NCI-H748 (cell line): ENCODE measurements at regions not wholly inside any gene's neighbourhood (a gene's known extent, or its start where the extent isn't known, plus 50 kb on each side); places are given as distances from the start of the nearest gene placed in this dataset.

ENCODE experiments used
- DNase-seq: peaks from one replicate; lab custom pipeline; 2025; ENCODE audit not compliant: unreplicated experiment; lab: John Stamatoyannopoulos, UW

DNA sequence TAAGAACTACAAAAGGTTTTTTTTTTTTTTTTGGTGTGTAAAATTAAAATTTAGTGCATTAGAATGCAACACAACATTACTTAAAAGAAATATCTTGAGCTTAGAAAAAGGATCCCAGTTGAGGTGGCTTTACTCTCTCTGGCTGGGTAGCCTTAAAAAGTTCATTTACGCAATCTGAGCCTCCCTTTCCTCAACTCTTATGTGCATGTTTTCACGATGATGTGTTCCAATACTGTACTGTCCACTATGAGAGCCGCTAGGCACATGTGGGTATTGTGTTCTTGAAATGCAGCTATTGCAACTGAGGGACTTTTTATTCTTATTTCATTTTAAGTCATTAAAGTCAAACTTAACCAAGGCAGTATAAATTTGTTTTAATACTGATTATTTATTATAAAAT, 460.9 kb upstream of the SYT1 start:
- DNase-seq = no peak

DNA sequence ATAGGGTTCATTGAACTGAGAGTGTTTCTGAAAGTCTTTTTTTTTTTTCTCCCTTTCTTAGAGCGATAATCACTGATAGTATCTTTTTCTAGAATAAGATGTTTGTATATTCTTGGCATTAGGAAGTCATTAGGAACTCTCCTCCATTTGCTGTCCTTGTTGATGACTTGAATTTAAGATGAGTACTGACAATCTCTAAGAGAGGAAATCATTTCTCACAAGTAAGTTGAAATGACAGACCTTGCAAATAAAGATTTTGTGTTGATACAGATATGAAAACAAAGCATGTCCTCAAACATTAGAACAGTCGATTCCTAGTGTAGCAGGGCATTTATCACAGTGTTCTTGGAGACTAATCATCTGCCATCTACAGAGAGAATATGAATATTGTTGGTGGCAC, 458.4 kb upstream of the SYT1 start:
- no peak for DNase-seq

DNA sequence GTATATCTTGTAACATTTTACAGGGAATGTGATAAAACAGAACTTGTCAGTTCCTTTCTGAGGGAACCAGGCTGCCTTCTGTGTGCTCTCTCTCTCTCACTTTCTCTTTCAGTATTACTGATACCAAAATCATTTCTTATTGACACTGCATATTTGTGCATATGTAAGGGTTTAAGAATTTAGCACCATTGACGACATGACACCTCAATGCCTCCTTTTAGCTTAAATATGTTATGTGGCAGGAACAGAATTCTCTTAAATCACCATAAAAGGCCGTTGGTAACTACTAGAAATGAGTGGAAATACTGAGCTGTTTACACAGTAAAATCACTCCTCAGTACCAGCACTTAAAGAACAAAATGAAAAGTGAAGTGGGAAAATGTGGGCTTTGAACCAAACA, 457.7 kb upstream of the SYT1 start:
- peak; percentile 39 for DNase-seq

DNA sequence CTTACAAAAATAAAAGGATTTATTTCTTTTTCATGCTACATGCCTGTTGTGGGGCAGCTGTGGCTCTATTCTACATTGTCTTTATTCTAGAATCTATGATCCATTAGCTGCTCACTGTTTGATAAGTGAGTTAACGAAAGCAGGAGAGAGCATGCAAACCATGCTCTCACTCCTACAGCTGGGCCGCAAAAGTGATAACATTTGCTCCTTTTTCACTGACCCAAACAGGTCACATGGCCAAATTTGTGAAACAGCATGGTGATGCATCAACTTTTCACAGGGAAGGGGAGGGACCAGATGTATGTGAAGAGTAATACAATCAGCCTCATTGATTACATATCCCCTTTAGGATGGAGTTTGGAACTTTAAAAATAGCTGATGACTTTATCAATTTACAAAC, 456.9 kb upstream of the SYT1 start:
- peak; percentile 21 for DNase-seq

DNA sequence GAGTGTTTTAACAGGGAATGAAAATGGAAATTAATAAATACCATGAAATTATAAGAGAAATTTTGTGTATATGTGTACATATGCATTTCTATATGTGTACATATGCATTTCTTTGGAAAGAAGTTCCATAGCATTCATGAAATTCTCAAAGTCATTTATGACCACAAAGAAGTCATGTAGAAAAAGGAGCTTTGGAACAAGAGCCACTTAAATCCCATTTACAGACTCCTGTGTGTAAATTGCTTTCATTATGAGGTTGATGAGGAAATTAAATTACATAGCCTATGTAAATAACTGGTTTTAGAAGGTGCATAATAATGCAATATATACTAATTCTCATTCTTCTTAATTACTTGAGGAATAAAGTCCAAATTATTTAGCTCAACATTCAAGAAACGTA, 450.5 kb upstream of the SYT1 start:
- DNase-seq = no peak

DNA sequence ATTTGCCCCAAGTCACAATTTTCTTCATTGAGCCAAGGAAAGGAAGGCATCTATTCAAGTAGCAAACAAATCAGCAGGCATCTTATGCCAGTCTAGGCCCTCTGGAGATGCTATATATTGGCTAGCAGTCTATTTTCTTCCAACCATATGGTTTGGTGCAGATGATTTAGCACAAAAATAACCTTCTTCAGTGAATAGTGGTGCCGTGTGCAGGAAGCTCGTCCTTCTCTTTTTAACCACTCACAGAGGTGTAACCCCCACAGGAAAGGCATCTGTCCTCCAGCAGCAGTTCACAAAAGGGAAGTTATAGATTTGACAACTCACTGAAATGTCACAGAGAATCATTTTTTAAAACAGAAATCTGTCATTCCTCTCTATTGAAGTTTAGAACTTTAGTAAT, 445.7 kb upstream of the SYT1 start:
- DNase-seq = no peak

DNA sequence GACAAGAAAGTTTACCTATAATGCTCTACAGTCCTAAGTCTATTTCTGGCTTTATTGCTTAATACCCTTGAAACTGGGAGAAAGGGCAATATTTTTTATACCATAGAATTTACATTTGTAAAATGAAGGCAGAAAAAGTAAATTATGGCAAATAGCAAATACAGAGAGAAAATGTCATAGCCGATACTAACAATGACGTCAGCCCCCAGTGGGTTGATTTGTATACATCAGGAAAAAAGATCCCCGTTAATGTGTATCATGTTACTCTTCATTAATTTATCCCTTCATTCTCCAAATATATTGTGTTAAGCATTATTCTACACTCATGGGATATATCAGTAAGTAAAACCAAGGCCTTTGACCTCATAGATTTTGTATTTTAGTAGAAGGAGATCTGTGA, 445.1 kb upstream of the SYT1 start:
- no peak for DNase-seq

DNA sequence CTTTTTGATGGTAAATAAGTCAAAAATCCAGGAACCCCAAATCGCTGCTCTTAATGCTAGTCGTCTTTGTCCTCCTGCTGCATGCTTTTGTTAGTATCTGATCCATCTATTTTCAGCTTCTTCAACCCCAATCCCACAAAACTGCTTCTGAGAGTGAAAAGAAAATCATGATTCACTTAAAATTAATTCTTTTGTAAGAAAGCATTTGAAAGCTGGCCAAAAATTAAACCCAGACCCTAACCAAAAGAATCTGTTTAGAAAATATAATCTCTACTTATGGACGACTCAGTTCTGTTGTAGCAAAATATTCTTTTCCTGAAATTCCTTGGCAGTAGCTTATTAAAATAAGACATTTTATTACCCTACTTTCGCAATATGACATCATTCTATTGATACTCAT, 443.6 kb upstream of the SYT1 start:
- DNase-seq = no peak

DNA sequence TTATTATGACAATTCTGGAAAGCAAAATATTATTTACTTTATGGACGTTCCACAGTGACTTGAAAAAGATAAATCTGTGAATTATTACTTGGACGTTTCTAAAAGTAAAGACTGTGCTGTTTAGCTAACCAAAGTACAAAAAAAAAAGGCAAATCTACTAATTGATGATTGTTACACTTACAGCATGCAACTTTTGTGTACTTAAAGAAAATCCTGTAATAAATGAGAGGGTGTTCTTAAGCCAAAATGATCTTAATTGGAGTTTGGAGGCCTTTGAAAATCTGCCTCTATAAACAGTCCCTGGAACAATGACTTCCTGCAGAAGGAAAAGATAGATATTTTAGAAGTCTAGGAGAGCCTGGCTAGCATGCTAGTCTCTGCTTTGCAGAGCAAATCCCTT, 434.0 kb upstream of the SYT1 start:
- DNase-seq = no peak

DNA sequence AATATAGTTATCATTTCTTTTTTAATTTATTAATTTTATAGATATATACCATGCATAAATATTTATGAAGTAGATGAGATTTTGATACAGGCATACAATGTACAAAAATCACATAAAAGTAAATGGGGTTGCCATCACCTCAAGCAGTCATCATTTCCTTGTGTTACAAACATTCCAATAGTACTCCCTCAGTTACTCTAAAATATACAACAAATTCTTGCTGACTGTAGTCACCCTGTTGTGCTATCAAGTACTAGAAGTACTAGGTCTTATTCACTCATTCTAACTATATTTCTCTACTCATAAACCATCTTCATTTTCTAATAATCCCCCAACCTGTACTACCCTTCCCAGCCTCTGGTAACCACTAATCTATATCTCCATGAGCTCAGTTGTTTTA, 432.6 kb upstream of the SYT1 start:
- DNase-seq = no peak

DNA sequence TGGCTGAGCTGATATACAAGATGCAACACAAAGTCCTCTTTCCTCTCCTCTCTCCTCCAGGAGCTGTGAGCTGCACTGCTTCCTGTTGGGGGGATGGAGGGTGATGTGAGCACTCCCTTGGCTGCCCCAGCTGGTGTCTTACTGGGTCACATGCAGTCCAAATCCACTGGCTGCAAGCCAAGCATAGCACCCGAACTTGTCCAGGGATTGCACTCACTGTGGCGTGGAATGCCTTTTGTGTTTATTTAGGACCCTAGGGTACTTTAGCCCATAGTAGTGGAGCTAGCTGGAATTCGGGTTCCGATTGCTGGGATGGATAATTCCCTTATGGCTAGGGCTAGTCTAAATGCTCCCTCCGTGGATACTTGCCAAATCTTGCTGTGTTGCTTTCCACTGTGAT, 424.9 kb upstream of the SYT1 start:
- no peak for DNase-seq

DNA sequence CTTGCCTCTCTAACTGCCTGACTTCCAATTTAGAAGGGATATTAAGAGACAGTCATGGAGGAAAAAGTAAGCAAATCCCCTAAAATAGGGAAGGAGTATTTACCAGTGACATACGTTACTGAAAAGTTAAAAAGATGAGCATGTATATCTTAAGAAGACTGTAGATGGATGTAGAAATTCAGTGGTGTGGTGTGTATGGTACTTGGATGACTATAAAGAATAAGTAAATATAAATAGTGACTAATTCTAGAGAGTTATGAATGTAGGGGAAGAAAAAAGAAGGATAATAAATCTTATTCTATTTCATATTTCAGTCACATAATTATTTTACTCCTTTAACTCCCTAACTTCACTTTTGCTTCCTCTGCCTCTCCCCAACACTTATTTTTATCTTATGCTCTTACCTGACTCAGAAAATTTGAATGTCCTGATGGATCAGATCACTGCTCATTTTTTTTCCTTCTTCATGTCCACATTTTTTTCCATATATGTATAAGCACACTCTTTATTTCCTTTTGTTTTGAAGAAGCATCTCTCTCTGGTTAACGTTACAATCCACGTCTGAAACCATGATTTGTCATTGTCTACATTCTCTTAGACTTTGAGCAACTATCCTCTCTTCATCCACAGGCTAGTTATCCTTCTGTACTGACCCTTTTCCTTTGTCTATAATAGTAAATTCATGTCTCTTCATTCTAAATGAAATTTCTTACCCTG, 422.7 kb upstream of the SYT1 start:
- no peak for DNase-seq

DNA sequence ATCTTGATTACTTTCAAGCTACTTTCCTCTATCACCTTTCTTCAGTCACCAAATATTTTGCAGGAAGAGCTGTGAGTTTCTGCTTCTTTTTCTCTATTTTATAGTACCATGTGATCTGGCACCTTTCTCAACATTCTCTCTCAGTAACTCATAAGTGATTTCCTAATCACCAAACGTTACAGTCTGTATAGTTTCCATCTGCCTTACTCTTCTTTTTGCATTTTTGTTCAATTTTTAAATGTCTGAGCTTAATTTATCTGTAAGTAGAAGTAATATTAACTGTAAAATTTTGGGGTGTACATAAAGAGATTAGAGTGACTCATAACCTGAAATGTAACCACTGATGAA, 422.1 kb upstream of the SYT1 start:
- no peak for DNase-seq

DNA sequence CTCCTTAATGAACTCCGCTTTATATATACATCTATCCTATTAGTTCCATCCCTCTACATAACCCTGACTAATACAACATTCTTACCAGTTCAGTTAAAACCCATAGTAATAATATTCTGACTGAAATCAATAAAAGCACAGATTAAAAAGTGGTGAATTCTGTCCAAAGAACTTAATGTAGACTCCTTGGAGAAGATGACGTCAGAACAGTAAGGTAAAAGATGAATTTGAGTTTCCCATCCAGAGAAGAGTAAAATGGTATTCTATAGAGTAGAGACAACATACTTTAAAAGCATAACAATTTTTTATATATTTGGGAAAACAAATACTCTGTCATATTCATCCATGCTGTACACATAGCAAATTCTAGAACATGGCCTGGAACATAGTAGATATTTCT, 418.0 kb upstream of the SYT1 start:
- no peak for DNase-seq

DNA sequence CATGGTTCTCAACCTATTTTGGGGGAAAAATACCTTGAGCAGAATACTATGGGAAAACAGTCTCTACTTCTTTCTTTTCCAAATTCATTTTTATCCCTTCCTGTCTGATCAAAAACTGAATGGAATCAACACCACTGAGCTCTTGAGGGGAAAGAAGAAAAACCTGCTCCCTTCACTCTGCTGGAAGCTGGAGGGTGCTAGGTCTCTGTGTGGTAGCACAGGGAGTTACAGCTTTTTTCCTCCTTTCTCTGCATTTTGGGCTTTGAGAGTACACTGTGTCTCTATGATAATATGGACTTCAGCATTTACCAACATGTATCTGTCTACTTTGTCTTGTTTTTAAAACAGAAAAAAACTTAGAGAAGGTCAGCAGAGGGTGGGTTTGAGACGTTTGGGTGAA, 417.2 kb upstream of the SYT1 start:
- no peak for DNase-seq

DNA sequence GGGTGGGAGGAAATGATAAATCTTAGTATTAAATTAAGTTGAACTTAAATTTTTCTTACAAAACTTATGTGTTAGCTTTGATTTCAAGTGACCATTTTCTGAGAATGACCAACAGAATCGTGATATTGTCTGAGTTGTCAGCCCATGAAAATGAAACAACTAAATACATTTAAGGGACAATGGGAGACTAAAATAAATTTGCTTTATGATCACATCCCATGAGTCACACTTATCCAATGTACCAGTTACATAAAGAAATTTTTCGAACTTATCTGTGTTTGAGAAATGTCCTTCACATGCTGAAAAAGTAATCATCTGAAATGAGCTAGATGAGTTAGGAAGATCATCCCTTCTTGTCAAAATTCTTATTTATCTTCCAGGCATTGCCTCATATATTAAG, 415.9 kb upstream of the SYT1 start:
- no peak for DNase-seq

DNA sequence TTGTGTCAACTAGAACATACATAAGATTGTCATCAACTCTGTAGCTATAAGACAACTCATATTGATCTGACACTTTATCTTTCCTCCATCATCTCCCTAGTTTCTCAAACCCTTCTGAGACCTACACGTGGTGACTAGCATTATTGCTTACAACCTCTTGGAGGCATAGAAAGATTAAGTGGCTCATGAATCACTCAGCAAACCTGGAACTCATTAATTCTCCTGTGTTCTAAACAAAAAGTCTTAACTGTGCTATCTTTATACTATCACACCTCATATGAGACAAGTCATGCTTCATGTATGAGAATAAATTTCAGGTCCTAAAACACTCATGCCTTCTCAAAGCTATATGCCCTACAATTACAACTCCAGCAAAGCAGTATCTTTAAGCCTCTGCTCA, 408.6 kb upstream of the SYT1 start:
- DNase-seq = no peak

DNA sequence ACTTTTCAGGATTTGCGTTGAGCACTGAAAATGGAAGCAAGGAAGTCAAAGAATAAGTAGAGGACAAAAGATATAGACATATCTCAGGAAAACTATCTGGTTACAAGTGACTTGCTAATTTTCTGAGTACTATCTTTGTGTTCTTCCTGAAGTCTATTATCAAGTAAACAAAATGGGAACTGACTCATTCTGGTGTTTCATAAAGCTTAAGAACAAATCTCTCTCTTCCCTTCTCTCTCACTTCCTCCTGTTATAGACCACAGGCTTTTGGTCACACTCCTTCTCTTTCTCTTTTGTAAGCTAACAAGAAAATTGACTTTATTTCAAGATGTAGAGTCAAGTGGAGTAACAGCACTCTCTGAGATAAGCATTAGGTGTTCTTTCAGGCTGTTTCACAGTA, 406.6 kb upstream of the SYT1 start:
- no peak for DNase-seq

DNA sequence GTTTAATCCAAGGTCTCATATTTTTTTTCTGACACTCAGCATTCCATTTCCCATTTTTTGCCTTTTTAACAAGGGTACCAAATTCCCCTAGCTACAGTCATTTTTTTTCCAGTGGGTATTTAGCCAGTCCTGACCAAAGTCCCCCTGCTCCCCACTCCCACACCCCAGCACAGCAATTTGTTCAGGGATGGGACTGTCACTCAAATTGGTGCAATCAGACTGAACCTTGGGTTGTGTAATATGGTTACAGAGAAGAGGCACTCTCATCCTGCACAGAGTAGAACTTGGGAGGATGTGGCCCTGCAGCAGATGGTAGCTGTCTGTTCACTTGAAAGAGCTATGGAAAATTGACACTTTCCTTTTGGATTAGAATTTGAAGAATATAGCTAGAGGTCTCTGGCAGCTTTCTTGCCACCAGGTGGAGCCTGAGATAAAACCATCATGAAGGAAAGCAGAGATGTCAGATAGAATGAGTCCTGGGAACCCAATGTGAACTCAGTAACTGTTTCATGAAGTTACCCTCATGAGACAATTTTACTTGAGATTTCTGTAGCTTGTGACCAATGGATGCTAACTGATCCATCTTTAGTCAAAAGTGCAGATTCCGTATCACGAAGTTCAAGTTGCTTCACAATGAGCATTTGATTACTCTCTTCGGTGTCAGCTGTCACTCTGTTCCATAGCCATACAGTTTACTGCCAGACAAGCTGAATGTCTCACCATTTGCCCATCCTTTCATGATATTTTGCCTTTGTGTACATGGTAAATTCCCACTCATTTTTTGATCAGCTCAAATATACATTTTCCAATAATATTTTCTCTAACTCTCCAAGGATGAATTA, 394.0 kb upstream of the SYT1 start:
- DNase-seq = peak; percentile 70

DNA sequence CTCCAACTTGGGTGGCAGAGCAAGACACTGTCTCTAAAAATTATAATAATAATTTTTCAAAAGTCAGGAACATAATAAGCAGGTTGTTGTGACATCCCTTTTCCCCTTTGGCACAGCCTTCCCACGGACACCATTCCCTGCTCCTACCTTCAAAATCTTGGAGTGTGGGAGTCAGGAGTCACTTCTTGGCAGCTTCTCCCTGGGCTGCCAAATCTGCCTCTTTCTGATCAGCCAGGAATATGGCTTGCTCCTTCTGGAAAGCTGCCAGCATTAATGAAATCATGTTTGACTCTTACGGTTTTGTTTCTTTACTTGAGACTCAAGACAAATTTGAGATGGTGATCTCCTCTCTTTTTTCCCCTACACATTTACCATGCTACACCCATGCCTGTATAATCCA, 391.4 kb upstream of the SYT1 start:
- no peak for DNase-seq

DNA sequence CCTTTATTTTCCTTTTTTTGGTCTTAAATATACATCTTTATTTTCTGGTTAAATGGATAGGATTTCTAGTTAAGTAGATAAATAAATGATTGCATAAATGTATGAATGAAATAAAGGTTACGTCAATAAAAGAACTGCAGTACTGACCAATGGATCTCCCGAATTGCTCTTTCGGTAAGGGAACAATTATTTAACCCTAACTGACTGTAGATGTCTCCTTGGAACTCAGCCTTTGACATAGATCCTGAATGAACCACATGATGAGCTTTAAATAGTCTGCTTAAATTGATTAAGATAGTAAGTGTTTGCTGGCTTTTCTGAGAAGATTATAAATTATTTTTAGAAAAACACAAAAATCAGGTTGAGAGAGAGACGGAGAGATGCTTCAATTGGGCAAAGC, 391.0 kb upstream of the SYT1 start:
- no peak for DNase-seq

DNA sequence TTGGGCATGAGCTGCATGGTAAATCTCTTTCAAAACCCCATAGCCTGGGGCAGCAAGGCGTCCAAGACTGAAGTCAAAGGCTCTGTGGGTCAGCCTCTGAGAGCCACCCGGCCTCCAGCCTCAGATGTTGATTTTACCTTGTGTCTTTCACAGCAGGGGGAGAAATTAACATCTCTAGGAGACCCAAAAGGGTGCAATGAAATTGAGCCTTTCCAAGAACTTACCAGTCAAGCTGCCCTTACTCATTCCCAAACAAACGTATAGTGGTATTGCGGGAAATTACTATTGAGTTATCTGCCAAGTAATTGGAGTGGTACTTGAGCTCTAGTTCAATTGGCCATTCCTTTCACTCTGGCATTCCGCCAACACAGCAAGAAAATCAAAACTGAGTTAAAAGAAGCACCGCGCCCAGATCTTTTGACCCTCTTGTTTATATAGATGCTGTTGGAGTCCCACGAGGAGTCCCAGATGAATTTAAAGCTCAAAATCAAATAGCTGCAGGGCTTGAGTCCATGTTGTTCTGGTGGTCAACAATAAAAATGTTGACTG, 380.7 kb upstream of the SYT1 start:
- DNase-seq = peak; percentile 95

DNA sequence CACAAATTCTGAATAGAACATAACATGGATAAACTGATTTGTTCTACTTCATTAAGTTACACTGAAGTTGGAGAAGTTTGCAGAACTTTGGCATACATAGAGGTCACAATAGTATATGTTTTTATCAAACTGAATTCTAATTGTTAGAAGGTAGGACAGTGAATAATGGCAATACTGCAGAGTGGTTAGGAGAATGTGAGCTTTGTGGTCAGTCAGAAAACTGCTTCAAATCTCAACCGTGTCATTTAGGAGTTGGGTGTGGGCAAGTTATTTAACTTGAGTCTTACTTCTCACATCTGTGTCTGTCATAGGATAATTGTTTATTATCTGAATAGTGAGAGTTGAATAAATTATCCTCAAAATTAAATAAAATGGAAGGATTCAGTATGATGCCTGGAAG, 374.6 kb upstream of the SYT1 start:
- DNase-seq = no peak
